ENCODE measurements at regions not wholly inside any gene's neighbourhood (a gene's known extent, or its start where the extent isn't known, plus 50 kb on each side); places are given as distances from the start of the nearest gene placed in this dataset.

DNA sequence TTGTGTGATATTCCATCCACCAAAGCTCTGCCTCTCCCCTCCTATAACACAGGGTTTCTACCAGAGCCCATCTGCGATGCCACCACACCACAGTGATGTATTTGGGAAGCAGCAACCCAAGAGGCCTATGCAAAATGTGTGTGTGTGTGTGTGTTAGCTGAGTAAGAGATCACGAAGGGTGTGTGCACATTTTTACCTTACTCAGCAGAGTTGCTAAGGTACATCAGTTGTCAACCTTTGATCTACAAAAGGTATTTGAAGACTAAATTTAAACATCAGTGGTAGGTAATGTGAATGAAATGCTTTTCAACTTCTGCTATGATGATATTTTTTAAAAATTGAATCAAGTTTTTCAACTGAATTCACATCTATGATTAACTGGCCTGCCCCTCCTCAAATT is 227.6 kb downstream of the FBXO15 start:
- DNase-seq (ENCODE audit: low read depth) = no peak

DNA sequence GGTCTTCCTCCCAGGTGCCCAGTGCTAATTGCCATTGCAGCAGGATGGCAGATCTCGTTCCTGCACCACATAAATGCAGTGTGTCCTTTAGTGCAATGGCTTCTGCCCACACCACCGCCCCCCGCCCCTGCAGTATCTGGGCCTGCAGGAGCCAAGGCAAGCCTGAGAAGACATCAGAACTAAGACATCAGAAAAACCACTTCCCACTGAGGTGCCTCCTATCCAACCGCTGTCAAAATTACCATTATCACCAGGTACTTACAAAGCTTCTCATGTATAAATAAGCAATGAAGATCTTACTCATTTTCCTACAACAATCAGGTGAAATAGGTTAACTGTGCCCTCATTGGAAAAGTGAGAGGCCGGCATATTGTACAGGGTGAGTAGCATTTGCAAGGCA is 228.8 kb downstream of the FBXO15 start:
- DNase-seq (ENCODE audit: low read depth) = no peak

DNA sequence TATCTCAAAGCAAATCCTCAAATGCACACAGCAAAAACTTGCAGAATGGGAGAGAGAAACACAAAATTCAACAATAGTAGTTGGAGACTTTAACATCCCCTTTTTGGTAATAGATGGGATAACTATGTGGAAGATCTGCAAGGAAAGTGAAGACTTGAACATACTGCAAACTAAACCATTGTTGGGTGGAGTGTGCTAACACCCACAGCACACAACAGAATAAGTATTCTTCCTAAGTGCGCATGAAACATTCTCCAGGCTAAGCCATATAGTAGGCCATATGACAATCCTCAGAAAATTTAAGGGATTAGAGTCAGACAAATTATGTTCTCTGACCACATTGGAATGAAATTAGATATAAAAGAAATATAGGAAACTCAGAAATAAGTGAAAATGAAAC is 230.6 kb downstream of the FBXO15 start:
- DNase-seq (ENCODE audit: low read depth) = no peak

DNA sequence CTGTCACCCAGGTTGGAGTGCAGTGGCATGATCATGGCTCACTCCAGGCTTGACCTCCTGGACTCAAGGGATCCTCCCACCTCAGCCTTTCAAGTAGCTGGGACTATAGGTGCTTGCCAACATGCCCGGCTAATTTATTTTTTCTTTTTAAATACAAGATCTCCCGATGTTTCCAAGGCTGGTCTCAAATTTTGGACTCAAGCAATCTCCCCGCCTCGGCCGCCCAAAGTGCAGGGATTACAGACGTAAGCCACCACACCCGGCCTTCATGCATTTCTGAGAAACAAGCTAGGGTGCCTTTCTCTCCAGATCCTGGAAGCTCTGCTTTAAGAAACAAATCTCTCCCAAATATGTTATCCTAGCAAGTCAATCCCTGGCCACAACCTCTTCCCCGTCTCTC is 234.1 kb downstream of the FBXO15 start:
- no peak for DNase-seq (ENCODE audit: low read depth)

DNA sequence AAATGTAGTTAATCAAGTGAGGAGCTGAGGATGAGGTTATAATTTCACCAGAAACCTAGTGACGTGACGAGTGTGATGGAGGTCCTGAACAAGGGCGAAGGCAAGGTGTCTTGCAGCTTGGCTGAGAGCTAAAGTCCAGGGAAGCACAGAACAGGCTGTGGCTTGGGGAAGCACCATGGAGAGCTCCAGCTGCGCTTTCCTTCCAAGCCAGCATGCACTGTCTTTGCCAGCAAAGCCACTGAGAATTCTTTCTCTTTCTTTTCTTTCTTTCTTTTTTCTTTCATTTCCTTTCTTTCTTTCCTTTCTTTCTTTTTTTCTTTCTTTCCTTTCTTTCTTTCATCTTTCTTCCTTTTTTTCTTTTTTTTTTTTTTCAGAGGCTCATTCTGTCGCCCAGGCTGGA is 239.3 kb downstream of the FBXO15 start:
- DNase-seq (ENCODE audit: low read depth) = peak; percentile 34

DNA sequence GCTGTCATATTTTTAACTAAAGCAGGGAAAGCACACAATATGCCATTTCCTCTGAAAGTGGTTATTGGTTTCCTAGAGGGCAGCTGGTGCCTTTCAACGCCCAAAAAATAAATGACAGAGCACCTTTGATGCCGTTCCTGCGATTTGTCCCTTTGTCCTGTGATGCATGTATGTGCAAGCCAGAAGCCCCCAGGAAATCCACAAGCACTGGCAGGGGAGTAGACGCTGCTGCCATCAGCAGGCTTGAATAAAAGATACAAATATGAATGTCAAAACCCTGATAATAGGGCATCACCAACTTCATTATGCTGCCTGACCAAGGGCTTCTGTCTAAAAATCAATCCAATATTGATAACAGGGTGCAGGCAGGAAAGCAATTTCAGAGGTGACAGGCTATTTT is 246.1 kb downstream of the FBXO15 start:
- no peak for DNase-seq (ENCODE audit: low read depth)

DNA sequence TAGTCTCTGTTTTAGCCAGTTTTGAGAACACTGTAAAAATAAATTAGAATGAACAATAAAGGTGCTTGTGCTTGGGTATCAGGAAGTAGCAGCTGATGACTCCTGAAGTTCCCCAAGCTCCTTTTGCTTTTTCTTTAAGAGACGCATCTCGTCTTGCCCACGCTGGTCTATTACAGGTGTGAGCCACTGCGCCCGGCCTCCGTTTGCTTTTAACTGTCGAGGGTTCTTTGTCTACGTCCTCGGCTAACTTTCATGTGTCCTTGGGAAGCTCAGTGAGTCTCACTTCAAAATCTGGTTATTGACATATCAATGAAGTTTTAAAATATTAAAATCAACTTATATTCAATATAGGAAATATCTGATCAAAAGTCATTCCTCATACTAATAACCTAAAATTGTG is 246.5 kb downstream of the FBXO15 start:
- DNase-seq (ENCODE audit: low read depth) = no peak

DNA sequence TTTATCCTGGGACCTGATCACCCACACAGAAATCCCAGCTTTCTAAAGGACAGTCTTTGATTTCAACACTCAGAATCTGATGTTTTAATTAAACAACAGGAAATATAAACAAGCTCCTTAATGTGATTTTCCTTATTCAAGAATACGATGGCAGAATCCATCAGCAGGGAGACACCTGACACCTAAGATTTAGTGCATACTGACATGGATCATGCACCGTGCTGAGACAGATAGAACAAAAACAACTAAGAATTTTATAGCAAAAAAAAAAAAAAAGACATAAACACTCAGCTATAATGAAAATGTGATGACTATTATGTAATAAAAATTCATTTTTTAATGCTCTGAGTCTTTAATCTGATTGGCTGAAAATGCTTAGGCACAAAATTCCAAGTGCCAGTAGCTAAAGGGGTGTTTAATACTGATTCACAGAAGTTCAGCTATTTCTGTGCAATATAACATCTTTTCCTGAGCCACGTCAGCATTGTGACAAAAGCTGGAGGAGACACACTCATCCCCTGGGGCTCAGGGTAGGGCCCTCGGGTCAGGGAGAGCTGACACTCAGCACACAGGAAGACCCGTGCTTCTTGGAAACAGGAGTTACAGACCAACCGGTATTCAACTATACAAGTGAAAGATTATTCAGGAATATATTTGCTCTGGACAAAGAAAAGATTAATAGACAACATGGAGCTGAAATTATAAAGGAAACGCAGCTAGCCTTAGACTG is 247.4 kb downstream of the FBXO15 start:
- DNase-seq (ENCODE audit: low read depth) = peak; percentile 27

DNA sequence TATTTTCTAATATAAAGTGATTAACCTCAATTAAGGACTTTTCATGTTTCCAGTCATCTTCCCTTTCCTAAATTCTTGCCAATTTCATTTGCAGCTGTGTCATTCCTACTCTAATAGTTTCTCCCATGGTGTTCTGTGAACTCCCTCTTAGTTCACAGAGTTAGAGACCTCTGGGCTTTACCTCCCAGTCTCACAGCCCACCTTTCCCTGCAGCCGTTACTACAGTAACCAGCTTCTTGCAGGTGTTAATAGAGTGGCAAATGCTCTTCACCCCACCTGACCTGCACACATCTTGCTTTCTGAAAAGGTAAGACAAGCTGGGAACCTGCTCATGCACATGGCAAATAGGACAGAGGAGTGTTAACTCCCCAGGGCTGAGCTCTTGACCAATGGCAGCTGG is 250.1 kb downstream of the FBXO15 start:
- no peak for DNase-seq (ENCODE audit: low read depth)

DNA sequence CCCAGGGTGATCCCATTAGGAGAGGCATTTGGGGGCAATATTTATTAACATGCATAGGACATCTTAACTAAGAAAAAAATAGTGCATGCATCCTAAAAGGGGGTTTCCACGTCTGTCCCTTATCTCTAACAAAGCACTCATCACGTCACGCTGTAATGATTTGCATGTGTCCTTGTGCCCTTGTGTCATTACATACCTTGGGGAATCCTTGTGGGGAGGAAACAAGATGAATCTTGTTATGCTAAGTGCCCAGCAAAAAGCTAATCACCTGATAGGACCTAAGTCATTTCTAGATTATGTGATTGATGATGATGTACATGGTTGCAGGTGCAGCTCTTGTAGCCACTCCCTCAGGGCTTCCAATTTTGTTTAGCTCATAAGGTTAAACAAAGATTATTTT is 250.9 kb downstream of the FBXO15 start:
- DNase-seq (ENCODE audit: low read depth) = no peak

DNA sequence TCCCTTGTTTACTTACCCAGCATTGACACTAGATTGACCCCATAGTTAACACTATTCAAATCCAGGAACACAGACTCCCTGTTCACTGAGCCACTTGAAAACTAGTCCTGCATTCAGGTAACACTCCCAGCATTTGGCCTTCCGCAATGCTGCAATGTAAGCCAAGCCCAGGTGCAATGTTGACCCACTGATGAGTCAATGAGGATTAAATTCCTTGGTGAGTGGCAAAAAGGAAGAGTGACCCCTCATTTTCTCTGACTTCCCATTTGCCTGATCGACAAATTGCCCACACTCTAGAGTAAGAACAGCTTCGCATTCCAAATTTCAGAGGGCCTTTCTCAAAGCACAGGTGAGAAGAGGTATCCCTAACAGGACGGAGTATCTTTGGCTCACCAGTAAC is 251.9 kb downstream of the FBXO15 start:
- DNase-seq (ENCODE audit: low read depth) = peak; percentile 10

DNA sequence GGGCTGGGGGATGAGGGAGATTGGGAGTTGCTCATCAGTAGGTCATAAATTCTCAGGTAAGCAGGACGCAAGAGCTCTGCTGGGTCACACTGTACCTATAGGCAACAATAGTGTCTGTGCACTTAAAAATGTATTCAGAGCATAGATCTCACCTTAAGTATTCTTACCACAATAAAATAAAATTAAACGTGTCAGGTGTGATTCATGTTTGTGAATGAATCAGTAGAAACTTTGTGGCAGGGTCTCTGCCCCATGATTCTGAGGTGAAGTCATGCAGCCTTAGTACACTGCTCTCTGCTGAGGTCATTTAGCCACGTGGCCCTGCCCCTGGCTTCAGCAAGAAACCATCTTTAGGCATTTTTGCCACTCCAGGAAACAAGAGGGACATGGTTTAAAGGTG is 253.8 kb downstream of the FBXO15 start:
- peak; percentile 58 for DNase-seq (ENCODE audit: low read depth)

DNA sequence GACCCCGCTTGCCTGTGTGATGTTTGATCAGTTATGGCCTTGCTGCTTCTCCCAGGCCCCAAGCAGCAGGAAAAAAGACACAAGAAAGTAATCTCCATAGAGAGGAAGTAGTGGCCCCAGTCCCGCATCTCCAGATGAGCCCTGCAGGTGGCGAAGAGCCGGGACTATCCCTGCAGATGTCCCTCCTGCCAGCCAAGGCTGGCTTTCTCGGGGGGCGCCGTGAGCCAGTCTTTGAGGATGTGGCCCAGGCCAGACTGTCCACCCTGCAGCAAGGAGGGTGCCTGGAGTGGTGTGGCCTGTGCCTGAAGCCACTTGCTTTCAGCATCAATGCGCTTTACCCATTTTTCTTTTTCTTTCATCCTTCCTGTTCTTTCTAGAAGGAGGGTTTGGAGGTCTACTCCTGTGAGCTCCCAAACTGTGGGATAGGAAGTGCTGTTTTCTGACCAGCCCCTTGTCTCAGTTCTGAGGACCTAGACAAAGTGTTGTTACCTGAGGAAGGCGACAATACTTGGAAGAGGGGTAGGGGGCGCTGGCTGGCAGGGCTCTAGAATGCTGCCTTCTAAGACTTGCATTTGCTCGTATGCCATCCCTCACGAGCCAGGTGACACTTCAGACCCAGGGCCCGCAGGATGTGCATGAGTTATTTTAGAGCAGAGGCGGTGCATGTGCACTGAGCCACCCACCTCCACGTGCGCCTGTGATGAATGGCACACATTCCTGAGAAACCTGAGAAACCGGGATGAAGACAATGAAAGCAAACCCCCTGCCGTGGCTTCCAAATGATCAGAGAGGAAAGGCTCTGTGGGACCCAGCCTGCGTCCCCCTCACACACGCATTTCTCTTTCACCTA is 255.8 kb downstream of the FBXO15 start:
- no peak for DNase-seq (ENCODE audit: low read depth)

DNA sequence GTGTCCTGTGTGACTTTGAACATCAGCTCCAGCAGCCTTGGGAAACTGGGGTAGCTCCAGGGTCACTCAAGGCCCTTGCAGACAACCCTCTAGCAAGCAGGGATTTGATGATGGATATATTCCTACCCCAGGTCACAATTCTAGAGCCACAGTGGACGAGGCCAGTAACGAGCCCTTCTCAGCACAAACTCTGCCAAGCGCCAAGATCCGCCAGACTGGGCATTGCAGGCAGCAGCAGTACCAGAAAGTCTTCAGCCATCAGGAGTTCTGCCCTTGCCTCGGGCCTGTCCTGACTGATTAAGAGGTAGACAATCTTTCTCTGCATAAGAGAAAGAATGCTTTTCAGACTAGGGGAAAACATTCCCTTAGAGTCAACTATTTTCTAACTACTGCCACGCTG is 259.1 kb downstream of the FBXO15 start:
- peak; percentile 24 for DNase-seq (ENCODE audit: low read depth)

DNA sequence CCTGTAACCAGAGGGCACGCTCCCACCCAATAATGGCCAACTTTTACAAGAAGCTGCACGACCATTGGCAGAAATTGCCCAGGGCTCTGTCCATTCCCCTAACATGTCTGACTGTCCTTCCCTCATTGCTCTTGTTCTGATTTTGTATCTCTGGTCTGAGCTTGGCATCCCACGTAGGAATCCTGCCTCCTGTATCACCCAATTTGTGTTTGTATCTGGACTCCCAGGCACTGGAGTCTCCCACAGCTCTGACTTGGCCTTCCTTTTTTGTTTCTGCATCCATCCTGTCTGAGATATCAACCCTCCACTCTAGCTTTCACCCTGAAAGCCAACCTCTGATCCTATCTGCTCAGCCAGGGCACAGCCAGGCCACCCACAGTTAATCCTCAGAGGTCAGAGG is 259.8 kb downstream of the FBXO15 start:
- DNase-seq (ENCODE audit: low read depth) = no peak

DNA sequence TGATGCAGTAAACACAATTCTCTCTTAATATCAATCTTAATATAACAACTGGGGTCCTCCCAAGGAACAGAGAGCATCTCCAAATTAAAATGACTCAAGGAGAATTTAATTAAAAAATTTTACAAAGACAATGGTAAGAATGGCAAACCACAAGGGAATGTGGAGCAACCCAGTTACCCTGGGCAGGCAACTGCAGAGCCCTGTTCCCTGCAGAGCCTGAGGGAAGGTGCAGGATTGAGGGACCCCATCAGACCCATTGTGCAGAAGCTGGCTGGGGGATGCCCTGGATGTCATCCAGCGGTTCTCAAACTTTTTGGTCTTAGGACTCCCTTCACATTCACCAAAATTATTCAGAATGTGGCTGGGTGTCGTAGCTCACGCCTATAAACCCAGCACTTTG is 262.8 kb downstream of the FBXO15 start:
- no peak for DNase-seq (ENCODE audit: low read depth)

DNA sequence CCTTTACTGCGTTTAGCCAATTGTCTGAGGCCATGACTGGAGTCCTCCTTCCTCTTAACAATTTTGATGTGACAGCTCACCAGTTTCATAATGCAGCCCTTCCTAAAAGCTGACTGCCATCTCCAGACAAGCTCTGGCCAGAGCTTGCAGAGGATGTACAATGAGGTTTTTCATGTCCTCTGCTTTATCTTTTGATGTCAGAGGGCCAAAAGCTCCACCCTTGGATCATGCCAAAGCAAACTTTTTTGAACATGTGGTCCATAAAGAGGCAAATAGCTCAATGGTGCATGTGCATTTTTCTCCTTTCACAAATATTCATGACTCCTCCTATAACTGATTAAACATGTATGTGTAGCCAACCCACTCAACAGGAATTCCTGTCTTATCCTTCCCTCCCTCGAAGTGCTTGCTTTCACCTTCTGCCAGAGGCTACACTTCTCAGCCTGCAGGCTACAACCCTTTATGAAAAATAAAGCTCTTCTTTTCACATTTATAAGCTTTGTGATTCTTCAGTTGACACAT is 266.2 kb downstream of the FBXO15 start:
- peak; percentile 25 for DNase-seq (ENCODE audit: low read depth)

DNA sequence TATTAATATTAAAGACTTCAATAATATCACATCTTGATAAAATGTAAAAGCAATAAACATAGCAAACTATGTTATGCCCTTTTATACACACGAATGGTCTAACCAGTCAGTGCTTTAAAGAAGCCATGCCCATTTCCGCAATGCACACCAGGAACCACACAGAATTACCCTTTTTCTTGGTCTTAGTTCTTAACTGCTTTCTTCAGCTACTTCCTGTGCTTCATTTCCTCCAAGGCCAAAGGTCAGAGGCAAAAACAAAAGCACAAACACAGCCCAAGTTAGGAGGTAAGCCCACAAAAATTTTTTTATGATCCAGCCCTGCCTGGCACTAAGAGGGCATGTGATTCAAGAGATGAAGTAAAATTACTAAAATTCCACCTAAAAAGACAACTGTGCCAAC is 267.2 kb downstream of the FBXO15 start:
- DNase-seq (ENCODE audit: low read depth) = peak; percentile 70

DNA sequence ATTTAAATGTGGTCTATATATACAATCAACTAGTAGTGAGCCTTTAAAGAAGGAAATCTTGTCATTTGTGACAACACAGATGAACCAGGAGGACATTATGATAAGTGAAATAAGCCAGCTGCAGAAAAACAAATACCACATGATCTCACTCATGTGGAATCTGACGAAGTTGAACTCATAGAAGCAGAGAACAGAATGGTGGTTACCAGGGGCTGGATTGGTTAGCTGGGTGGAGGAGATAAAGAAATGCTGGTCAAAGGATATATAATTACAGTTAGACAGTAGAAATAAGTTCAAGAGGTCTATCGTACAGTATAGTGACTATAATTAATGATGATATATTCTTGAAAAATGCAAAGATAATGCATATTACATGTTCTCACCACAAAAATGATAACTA is 267.9 kb downstream of the FBXO15 start:
- peak; percentile 49 for DNase-seq (ENCODE audit: low read depth)

DNA sequence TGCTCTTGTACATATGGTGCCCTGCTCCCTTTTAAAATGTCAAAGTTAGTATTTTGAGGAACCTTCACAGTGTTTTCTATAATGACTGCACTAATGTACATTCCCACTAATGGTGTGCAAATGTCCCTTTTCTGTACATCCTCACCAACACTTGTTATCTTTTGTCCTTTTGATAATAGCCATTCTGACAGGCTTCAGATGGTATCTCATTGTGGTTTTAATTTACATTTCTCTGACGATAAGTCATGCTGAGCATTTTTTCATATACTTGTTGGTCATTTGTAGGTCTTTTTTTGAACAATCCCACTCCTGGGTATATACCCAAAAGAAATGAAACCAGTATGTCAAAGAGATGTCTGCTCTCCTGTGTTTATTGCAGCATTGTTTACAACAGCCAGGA is 268.3 kb downstream of the FBXO15 start:
- DNase-seq (ENCODE audit: low read depth) = no peak

DNA sequence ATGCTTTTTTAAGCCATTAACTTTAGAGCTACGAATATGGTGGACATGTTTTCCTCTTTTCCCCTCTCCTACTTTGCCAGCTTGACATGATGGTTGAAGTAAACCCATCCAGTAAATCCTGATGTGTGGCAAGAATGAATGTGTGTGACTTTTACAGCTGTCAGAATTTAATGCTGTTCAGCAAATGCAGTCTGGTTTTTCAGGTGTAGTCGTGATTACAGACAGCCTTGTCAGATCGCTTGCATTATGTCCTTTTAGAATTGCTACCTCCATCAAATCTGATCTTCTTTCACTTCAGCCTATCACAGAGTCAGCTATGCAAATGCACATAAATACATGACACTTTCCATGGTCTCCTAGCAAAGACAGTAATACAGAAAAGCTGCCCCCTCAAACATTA is 278.5 kb downstream of the FBXO15 start:
- DNase-seq (ENCODE audit: low read depth) = no peak

DNA sequence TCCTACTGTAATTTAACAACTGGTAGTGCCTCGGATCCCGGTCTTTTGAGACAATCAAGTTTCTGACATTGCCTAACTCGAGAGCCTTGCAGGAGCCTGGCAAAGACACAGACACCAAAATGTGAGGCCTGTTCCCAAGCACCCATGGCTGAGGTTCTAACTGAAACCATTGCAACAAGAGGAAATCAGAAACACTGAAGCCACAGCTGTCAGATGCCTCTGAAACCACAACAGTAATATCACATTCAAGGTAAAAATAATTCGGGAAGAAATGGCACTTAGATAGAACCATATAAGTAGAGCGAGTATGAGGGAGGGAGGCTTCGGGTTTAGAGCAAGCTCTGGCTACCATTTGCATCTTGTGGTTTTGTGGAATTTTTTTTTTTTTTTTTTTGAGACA is 285.9 kb downstream of the FBXO15 start:
- no peak for DNase-seq (ENCODE audit: low read depth)

DNA sequence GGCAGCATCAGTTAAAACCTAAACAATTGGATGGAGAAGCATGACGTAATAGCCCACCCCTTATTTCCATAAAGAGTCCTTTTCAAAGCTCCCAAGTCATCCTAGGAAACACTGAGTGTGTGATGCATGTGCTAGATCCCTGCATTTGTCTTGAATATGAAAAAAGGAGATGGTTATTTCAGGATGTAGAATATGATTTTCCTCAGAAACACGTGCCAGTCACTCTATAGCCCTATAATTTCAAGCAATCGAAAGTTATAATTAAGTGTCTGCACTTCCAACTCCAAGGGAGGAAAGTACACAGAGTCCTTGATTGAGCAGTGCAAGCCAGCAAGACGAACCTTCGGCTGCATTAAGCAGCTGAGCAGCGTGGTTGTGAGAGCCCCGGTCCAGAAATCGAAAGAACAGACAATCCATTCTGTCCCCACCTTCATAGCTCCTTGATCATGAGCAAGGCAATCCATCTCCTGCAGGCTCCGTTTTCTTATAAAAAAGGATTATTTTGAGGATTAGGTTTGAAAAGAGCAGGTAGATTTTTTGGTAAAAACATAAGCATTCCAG is 287.7 kb downstream of the FBXO15 start:
- DNase-seq (ENCODE audit: low read depth) = no peak

All from M059J (cell line).